ENCODE measurements at regions not wholly inside any gene's neighbourhood (a gene's known extent, or its start where the extent isn't known, plus 50 kb on each side); places are given as distances from the start of the nearest gene placed in this dataset.
"Not testable (repeated sequence)": the region's sequence is repeated elsewhere in the genome, so short reads cannot be mapped to it uniquely, and the experiment has no call there.

DNA sequence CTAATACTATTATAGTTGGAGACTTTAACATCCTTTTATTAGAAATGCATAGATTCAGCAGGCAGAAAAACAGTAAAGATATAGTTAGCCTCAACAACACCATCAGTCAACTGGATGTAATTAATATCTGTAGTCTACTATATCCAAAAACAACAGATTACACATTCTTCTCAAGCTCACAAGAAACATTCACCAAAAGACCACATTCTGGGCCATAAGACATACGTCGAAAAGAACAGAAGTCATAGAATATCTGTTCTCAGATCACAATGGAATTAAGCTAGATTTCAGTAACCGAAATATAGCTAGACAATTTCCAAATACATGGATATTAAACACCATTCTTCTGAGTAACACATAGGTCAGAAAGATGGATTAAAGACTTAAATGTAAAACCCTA lies 336.6 kb upstream of the RPS23 start:
- no peak for DNase-seq (ENCODE audit: low read depth, low spot score)

DNA sequence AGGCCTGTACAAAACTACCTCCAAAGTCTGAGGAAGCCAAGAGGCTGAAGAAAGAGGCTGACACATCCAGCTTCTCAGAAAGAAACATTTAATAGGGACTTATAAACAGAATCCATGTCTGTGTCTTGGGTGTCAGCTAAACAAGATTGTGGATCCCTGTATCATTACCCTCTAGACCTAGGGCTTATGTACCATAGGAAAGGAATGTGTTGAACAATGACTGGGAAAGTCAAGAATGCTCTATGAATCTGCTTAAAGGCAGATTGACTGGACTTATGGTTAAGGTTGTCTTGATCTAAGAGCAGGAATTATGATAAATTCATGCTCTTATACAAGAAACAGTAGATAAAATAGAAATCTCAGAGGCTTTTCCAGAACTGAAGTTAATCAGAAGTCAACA lies 335.7 kb upstream of the RPS23 start:
- DNase-seq (ENCODE audit: low read depth, low spot score): no peak

DNA sequence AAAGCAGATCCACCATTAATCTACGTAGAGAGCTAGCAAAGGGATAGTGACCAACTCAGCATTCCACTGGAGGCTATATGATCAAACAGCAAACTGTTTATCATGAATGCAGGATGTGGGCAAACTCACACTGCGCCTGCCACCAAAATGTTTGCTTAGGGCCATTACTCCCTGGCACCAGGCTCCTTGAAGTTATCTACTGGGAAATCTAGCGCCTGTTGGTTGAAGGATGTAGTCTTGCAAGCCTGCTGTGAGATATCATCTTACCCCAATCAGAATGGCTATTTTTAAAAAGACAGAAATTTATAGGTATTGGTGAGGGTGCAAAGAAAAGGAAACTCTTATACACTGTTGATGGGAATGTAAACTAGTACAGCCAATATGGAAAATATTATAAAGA lies 332.5 kb upstream of the RPS23 start:
- DNase-seq (ENCODE audit: low read depth, low spot score): no peak

GRCh38 chr5:82605441-82605973 lies 327.4 kb upstream of the RPS23 start:
- no peak for DNase-seq (ENCODE audit: low read depth, low spot score)

- no peak for DNase-seq (ENCODE audit: low read depth, low spot score)
These were observed 325.2 kb upstream of the RPS23 start for GRCh38 chr5:82603033-82603987.

DNA sequence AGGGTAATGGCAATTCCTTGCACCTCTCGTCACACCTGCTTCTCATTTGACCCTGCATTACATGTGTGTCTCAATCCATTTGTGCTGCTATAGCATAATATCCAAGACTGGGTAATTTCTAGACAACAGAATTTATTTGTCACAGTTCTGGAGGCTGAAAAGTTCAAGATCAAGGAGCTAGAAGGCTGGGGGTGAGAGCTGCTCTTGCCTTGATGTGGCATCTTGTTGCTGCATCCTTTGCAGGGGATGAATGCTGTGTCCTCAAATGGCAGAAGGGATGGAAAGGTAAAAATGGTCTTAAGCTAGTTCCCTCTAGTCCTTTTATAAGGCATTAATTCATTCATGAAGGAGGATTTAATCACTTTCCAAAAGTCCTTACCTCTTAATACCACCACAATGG lies 323.7 kb upstream of the RPS23 start:
- no peak for DNase-seq (ENCODE audit: low read depth, low spot score)

- no peak for DNase-seq (ENCODE audit: low read depth, low spot score)
These were observed 322.9 kb upstream of the RPS23 start for GRCh38 chr5:82601077-82601476.

GRCh38 chr5:82599692-82600091 lies 321.5 kb upstream of the RPS23 start:
- DNase-seq (ENCODE audit: low read depth, low spot score): no peak

DNA sequence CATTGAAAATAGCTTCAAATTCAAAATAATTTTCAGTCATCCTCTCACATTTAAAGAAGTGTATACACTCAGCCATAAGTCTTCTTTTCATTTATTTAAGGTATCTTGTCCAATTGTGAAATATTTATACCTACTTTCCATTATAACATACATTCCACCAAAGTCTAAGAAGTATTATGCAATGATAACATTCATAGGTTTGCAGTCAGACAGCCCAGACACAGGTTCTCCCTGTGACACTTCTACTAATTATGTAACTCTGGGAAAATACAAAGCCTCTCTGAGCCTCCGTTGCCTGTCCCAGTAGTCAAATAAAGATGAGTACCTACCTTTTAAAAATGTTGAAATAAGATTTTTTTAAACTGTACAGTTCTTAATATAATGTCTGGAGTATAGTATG lies 320.9 kb upstream of the RPS23 start:
- DNase-seq (ENCODE audit: low read depth, low spot score): no peak

GRCh38 chr5:82597437-82597836 lies 319.3 kb upstream of the RPS23 start:
- no peak for DNase-seq (ENCODE audit: low read depth, low spot score)

DNA sequence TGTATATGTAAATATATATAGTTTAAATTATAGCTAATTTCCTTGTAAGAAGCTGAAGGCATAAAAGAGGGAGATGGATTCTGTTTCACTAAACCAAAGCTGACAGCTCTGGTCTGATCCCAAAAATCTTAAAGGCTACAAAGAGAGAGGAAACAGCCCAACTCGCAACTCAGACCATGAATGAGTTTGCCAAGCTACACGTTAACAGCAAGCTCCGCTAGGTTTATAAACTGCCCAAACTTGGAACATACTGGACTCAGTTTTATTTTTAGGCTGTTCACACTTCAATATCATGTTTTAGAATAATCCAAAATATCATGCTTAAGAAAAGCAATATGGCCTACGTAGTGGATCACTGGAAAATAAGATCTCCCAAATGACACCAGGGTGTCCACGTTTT lies 318.3 kb upstream of the RPS23 start:
- DNase-seq (ENCODE audit: low read depth, low spot score): no peak

DNA sequence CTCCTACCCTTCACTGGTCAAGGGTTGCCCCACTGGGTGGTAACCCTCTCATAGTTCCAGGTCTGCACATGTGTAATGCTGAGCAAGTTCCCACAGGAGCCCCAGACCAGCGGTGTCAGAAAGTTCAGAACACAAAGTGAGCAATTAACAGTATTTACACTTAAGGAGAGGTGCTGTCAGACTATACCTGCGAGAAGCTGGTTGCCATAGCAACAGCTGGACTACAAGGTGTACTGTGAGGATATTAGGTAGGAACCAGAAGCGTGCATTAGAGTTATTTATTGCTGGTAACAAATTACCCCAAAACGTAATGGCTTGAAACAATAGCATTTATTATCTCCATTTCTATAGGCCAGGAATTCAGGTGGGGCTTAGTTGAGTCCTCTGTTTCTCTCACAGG lies 317.0 kb upstream of the RPS23 start:
- DNase-seq (ENCODE audit: low read depth, low spot score): no peak

DNA sequence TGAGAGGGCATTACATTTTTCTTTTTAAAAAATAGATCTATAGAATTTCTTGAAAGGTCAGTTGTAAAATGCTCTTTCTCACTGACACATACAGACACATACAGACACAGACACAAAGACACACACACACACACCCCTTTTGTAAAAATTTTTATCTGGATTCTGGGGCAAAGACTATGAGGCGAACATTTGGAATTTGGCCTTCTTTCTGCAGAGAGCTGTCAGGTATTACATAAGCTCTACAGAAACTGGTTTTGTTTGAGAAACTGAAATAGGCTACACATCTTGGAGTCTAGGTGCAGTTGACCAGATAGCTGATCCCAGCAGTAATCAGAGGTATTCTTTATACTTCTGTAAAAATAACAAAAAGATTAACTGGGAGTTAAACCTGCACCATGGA lies 315.9 kb upstream of the RPS23 start:
- no peak for DNase-seq (ENCODE audit: low read depth, low spot score)

DNA sequence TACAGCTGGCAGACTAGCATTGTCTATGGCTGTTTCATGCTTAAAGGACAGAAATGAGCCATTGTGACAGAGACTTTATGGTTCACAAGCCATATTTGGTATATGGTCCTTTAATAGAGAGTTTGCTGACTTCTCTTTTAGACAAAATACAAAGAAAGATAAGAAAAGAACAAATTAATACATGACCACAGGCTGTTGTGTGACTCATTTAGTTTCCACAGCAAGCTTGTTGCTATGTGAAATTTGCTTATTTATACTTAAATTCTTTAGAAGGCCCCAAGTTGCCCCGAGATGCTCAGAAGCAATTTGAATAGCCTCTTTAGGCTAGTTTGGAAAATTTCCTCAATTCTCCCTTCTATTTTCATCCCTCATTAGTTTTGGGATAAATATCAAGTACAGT lies 315.3 kb upstream of the RPS23 start:
- no peak for DNase-seq (ENCODE audit: low read depth, low spot score)

- DNase-seq (ENCODE audit: low read depth, low spot score): no peak
These were observed 312.9 kb upstream of the RPS23 start for GRCh38 chr5:82591021-82591515.

DNA sequence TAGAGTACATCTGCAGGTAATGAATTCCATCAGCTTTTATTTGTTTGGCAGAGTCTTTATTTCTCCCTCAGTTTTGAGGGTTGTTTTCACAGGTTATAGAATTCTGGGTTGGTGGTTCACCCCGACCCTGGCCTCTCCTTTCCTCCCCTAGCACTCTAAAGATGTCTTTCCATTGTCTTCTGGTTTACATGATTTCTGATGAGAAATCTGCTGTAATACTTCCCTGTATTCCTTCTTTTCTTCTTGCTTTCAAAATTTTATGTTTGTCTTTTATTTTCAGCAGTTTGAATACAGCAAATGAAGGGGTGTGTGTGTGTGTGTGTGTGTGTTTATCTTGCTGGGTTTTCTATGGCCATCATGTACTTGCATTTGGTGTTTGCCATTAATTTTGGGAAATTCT lies 312.0 kb upstream of the RPS23 start:
- no peak for DNase-seq (ENCODE audit: low read depth, low spot score)

DNA sequence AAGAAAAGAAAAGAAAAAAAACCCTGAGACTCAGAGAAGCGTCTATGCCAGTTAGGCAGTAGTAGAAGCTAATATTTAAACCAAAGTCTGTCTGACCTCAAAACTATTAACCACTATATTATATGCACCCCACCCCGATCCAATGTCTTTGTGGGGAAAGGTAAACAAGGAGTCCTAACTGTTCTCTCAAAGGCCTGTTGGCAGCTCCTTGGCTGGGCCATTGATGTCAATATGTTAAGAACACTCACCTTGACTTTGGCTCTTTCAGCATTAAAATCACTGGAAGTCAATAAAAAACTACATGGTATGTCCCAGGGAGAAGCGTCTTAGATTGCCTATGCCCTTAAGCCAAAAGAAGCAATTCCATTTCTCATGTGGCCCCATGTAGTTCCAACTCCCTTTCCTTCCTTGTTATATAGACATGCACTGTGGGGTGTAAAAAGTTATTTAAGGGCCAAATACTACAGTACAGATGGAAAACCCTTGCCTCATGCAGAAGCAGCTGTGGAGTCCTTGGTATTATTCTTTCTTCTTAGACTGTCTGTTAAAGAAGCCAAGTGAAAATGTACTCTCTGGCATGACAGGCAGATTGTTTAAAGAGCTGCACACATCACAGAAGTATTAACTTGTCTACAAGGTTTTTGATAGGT lies 308.6 kb upstream of the RPS23 start:
- DNase-seq (ENCODE audit: low read depth, low spot score): no peak

DNA sequence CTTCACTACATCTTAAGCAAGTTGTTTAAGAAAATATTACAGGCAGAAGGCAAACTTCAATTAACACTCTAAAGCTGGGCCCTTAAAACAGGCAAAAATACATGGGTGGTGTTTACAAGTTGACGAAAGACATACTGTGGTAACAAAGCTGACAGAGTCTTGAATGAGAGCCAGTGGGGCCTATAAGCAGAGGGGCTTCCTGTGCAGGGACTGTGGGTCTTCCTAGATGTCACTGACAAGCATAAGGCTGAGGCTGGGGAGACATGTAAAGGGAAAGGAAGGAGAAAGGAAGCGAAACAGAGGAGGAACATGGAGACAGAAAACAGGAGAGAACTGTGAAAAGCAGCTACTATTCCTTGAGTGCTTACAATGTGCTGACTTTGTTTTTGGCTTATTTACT lies 308.0 kb upstream of the RPS23 start:
- no peak for DNase-seq (ENCODE audit: low read depth, low spot score)

DNA sequence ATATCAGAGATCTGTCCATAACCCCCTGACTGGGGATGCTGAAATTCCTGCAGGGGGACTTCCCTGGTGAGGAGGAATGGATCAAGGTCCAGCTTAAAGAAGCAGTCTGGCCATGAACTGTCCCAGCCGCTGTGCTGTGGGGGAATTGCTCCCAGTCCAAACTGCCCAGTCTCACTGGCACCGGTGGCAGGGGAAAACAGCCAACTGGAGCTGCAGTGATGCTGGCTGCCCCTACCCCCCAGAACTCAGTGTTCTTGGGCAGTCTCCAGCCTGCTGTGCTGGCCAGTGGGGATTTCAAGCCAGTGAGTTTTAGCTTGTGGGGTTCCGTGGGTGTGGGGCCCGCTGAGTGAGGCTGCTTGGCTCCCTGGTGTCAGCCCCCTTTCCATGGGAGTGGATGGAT lies 306.5 kb upstream of the RPS23 start:
- DNase-seq (ENCODE audit: low read depth, low spot score): no peak

DNA sequence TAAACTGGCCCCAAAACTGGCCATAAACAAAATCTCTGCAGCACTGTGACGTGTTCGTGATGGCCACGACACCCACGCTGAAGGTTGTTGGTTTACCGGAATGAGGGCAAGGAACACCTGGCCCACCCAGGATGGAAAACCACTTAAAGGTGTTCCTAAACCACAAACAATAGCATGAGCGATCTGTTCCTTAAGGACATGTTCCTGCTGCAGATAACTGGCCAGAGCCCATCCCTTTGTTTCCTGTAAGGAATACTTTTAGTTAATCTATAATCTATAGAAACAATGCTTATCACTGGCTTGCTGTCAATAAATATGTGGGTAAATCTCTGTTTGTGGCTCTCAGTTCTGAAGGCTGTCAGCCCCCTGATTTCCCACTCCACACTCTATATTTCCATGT lies 305.2 kb upstream of the RPS23 start:
- DNase-seq (ENCODE audit: low read depth, low spot score): not testable (repeated sequence)

- no peak for DNase-seq (ENCODE audit: low read depth, low spot score)
These were observed 286.8 kb upstream of the RPS23 start for GRCh38 chr5:82564963-82565362.

GRCh38 chr5:82563745-82564144 lies 285.6 kb upstream of the RPS23 start:
- DNase-seq (ENCODE audit: low read depth, low spot score): no peak
